Cerebellar nuclear complex (tissue), 1 donor: ENCODE measurements at regions not wholly inside any gene's neighbourhood (a gene's known extent, or its start where the extent isn't known, plus 50 kb on each side); places are given as distances from the start of the nearest gene placed in this dataset.

Experiments
- DNase-seq, 2 experiments: peaks; one replicate each; lab custom pipeline; 2025; lab: John Stamatoyannopoulos, UW

GRCh38 chr11:109554951-109555350 is 133.0 kb downstream of the C11orf87 start:
- no peak for DNase-seq

GRCh38 chr11:109564241-109564640 is 142.3 kb downstream of the C11orf87 start:
- DNase-seq = no peak

- no peak for DNase-seq
Measured at GRCh38 chr11:109582470-109582869, 160.5 kb downstream of the C11orf87 start.

GRCh38 chr11:109584001-109584972 is 162.3 kb downstream of the C11orf87 start:
- DNase-seq = no peak

GRCh38 chr11:109586789-109587188 is 164.8 kb downstream of the C11orf87 start:
- no peak for DNase-seq

GRCh38 chr11:109590782-109591181 is 168.8 kb downstream of the C11orf87 start:
- DNase-seq = no peak

GRCh38 chr11:109597336-109597735 is 175.3 kb downstream of the C11orf87 start:
- no peak for DNase-seq

- no peak for DNase-seq
Measured at GRCh38 chr11:109604481-109605400, 182.8 kb downstream of the C11orf87 start.

- DNase-seq = no peak
Measured at GRCh38 chr11:109606256-109606655, 184.3 kb downstream of the C11orf87 start.

- no peak for DNase-seq
Measured at GRCh38 chr11:109609454-109610185, 187.6 kb downstream of the C11orf87 start.

GRCh38 chr11:109612496-109612895 is 190.5 kb downstream of the C11orf87 start:
- DNase-seq = no peak

GRCh38 chr11:109619498-109619897 is 197.5 kb downstream of the C11orf87 start:
- no peak for DNase-seq

GRCh38 chr11:109629734-109630133 is 207.7 kb downstream of the C11orf87 start:
- DNase-seq = no peak

- DNase-seq = no peak
Measured at GRCh38 chr11:109641549-109641948, 219.6 kb downstream of the C11orf87 start.

GRCh38 chr11:109644152-109644551 is 222.2 kb downstream of the C11orf87 start:
- peak; percentile 91 to 95 for DNase-seq

GRCh38 chr11:109648804-109649203 is 226.8 kb downstream of the C11orf87 start:
- DNase-seq = no peak

- no peak for DNase-seq
Measured at GRCh38 chr11:109654091-109654490, 232.1 kb downstream of the C11orf87 start.

GRCh38 chr11:109658190-109658589 is 236.2 kb downstream of the C11orf87 start:
- no peak for DNase-seq

GRCh38 chr11:109667719-109668118 is 245.7 kb downstream of the C11orf87 start:
- no peak for DNase-seq

GRCh38 chr11:109668973-109669634 is 247.1 kb downstream of the C11orf87 start:
- DNase-seq = no peak

GRCh38 chr11:109677231-109677630 is 255.2 kb downstream of the C11orf87 start:
- no peak for DNase-seq
